Gastrocnemius medialis (tissue), 4 donors: ENCODE measurements at regions not wholly inside any gene's neighbourhood (a gene's known extent, or its start where the extent isn't known, plus 50 kb on each side); places are given as distances from the start of the nearest gene placed in this dataset.

Experiments used
- ATAC-seq, 2 donors: fragments of 150-250 bp; one replicate each; pipeline ENCODE4 v1.9.1; 2016
- DNase-seq, 2 donors: peaks; one replicate each; pipeline ENCODE4 v3.0.0-alpha.2; 2019
- H3K27ac ChIP-seq, 4 donors: fragments of 200-600 bp; sonication (generic); 1 replicate in 1 of 4; 2 replicates in 3 of 4; pipeline ENCODE4 v1.5.1; 2016 to 2018; ENCODE audit warnings: mild to moderate bottlenecking in 2 of 4, moderate library complexity in 1 of 4
- H3K27me3 ChIP-seq, 3 donors: fragments of 200-600 bp; sonication (generic) in 2 of 3; 1 replicate in 1 of 3; 2 replicates in 2 of 3; pipeline versions ENCODE4 v1.5.1 to v1.6.0; 2016 to 2019; ENCODE audit warnings: mild to moderate bottlenecking in 1 of 3, moderate library complexity in 1 of 3
- H3K36me3 ChIP-seq, 2 donors: fragments of 200-600 bp; sonication (generic) in 1 of 2; one replicate each; pipeline ENCODE4 v1.5.1; 2017 to 2018
- H3K4me1 ChIP-seq, 2 donors: fragments of 200-600 bp; sonication (generic) in 1 of 2; one replicate each; pipeline ENCODE4 v1.5.1; 2016 to 2017; ENCODE audit warnings: mild to moderate bottlenecking in 2 of 2
- H3K4me3 ChIP-seq, 4 donors: fragments of 200-600 bp; sonication (generic) in 3 of 4; 1 replicate in 1 of 4; 2 replicates in 3 of 4; pipeline ENCODE4 v1.5.1; 2016 to 2019; ENCODE audit warnings: mild to moderate bottlenecking in 2 of 4
- H3K9me3 ChIP-seq, 3 donors: fragments of 200-600 bp; sonication (generic) in 2 of 3; 1 replicate in 1 of 3; 2 replicates in 2 of 3; pipeline ENCODE4 v1.5.1; 2016 to 2019
- POLR2A ChIP-seq, 2 donors: fragments of 450-650 bp; IDR thresholded peaks; one replicate each; pipeline ENCODE4 v1.6.1; 2017; ENCODE audit warnings: antibody characterized with exemption in 2 of 2, mild to moderate bottlenecking in 2 of 2, moderate library complexity in 2 of 2
- in situ Hi-C, 4 donors: fragments of 200-750 bp; cut with MboI; loops; one replicate each; pipeline versions ENCODE4 v1.15.0 to v1.8.0; 2017; ENCODE audit warnings: low sequenced_read_pairs in 4 of 4
- intact Hi-C: fragments of 100-400 bp; cut with DNase I; formaldehyde crosslinking; loops from one replicate; pipeline ENCODE4 v1.15.1; 2023; ENCODE audit warnings: low total_unique reads
- TF ChIP-seq, protein P1 (sequence below), 5 experiments: fragments of 450-650 bp in 3 of 5; fragments of 200-600 bp in 2 of 5; sonication (generic) in 2 of 5; IDR thresholded peaks in 4 of 5; conservative IDR thresholded peaks in 1 of 5; 1 replicate in 4 of 5; 2 replicates in 1 of 5; pipeline ENCODE4 v1.5.1; 2016 to 2019; ENCODE audit warnings: antibody characterized with exemption in 5 of 5, mild to moderate bottlenecking in 3 of 5, moderate library complexity in 3 of 5

DNA sequence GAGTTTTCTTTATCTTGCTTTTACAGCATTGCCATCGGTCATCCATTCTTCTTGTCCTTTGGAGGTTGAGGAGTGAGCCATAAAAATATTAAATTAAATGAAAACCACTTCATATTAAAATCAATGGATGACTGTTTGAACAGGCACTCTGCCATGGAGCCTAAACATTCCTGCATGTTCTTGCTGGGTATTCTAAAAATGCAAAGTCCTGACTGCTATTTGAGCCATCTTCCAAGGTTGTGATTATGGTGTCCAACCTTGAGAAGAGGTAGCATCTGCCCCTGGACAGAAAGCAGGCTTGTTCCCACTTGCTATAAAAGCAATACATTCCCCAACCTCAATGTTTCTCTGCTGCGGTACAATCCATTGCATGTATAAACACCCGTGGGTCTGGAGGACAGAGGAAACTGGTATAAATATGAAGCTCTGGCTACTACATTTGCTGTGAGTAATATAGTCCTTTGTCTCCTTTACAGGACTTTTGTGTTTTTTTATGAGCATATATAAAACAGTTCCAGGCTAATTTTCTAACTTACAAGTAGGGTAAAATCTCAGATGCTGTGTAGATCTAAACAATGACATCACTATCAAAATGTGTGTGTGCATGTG lies 70.9 kb upstream of the FAT4 start:
- no peaks in the 10 kb centered on the region for H3K27me3 ChIP-seq
- no peak overlapping the region for H3K27ac ChIP-seq
- intact Hi-C loops: loop anchor here (2.0 kb wide), 1 partner anchor 911 kb away; no protein-coding TSS in a partner anchor
- in situ Hi-C loops: loop anchor here in 3 of 4 donors (10.0 to 25.0 kb wide), 2 partner anchors 907 to 909 kb away; no protein-coding TSS in a partner anchor
- H3K36me3 ChIP-seq: no peaks in the 10 kb centered on the region
- no peak overlapping the region for H3K4me3 ChIP-seq
- DNase-seq: no peak
- H3K4me1 ChIP-seq: no peaks in the 10 kb centered on the region
- TF ChIP-seq POLR2A (IDR thresholded peaks at IDR 0.05): no peak
- TF ChIP-seq, protein P1, sequence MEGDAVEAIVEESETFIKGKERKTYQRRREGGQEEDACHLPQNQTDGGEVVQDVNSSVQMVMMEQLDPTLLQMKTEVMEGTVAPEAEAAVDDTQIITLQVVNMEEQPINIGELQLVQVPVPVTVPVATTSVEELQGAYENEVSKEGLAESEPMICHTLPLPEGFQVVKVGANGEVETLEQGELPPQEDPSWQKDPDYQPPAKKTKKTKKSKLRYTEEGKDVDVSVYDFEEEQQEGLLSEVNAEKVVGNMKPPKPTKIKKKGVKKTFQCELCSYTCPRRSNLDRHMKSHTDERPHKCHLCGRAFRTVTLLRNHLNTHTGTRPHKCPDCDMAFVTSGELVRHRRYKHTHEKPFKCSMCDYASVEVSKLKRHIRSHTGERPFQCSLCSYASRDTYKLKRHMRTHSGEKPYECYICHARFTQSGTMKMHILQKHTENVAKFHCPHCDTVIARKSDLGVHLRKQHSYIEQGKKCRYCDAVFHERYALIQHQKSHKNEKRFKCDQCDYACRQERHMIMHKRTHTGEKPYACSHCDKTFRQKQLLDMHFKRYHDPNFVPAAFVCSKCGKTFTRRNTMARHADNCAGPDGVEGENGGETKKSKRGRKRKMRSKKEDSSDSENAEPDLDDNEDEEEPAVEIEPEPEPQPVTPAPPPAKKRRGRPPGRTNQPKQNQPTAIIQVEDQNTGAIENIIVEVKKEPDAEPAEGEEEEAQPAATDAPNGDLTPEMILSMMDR (IDR thresholded peaks at IDR 0.05 in 4 of 5, conservative IDR thresholded peaks at IDR 0.05 in 1 of 5): no peak
- no peaks in the 10 kb centered on the region for H3K9me3 ChIP-seq
- no peak for ATAC-seq

DNA sequence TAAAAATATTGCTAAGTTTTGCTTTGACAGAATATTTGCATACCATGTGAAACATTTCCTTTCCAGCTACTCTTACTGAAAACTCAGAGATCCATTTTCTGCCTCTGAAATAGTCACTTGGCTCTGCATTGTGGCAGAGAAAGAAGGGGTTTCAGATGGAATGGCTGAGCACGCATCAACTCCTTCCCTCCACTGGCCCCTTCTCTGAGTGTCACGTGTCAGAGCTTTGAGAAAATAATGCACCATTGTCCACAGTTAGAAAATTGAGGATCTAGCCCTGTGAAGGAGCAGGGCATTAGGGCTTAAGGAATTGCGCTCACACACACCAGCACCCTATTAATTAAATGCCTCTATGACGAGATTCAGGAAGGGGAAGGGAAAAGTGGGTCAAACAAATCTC lies 78.8 kb upstream of the FAT4 start:
- Histone ChIP-seq H3K36me3 (no peaks in the 10 kb centered on the region), H3K4me3 (no peak overlapping the region), H3K27me3 (no peaks in the 10 kb centered on the region), H3K4me1 (no peaks in the 10 kb centered on the region), H3K9me3 (no peaks in the 10 kb centered on the region), H3K27ac (no peak overlapping the region)
- in situ Hi-C loops (loop anchor here in 2 of 4 donors (25.0 kb wide), 1 partner anchor 899 kb away; no protein-coding TSS in a partner anchor), intact Hi-C loops (no loop called here)
- no peak for ATAC-seq
- DNase-seq: no peak
- TF ChIP-seq, protein P1 (IDR thresholded peaks at IDR 0.05 in 4 of 5, conservative IDR thresholded peaks at IDR 0.05 in 1 of 5): no peak
- TF ChIP-seq POLR2A (IDR thresholded peaks at IDR 0.05): no peak

DNA sequence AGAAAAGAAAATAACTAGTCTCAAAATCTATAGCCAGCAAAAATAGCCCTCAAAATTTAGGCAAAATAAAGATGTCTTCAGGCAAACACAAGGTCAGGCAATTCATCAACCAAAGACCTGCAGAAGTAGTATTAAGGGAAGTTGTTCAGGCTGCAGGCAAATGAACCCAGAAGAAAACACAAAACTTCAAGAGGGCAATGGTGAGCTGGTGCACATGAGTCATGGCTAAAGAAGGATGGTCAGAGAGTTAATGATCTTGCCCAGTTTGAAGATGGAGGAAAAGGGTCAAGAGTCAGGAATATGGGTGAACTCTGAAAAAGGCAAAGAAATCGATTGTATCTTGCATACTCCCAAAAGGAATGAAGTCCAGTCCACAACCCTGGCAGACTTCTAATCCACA lies 83.1 kb upstream of the FAT4 start:
- Histone ChIP-seq H3K4me3 (no peak overlapping the region), H3K27me3 (no peaks in the 10 kb centered on the region), H3K4me1 (no peaks in the 10 kb centered on the region), H3K36me3 (no peaks in the 10 kb centered on the region), H3K27ac (no peak overlapping the region), H3K9me3 (no peaks in the 10 kb centered on the region)
- intact Hi-C loops (no loop called here), in situ Hi-C loops (loop anchor here in 3 of 4 donors (5.0 to 25.0 kb wide), 2 partner anchors 894 to 899 kb away; no protein-coding TSS in a partner anchor)
- DNase-seq (no peak), ATAC-seq (no peak)
- TF ChIP-seq, protein P1 (IDR thresholded peaks at IDR 0.05 in 4 of 5, conservative IDR thresholded peaks at IDR 0.05 in 1 of 5): no peak
- no peak for TF ChIP-seq POLR2A (IDR thresholded peaks at IDR 0.05)

DNA sequence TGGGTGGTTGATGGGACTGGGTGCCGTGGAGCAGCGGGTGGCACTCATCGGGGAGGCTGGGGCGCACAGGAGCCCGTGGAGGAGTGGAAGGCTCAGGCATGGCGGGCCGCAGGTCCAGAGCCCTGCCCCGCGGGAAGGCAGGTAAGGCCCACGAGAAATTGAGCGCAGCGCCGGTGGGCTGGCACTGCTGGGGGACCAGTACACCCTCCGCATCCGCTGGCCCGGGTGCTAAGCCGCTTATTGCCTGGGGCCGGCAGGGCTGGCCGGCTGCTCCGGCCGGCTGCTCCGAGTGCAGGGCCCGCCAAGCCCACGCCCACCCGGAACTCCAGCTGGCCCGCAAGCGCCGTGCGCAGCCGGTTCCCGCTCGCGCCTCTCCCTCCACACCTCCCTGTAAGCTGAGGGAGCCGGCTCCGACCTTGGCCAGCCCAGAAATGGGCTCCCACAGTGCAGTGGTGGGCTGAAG lies 85.1 kb upstream of the FAT4 start:
- Histone ChIP-seq H3K27me3 (no peaks in the 10 kb centered on the region), H3K4me1 (no peaks in the 10 kb centered on the region), H3K27ac (no peak overlapping the region), H3K36me3 (no peaks in the 10 kb centered on the region), H3K9me3 (no peaks in the 10 kb centered on the region), H3K4me3 (no peak overlapping the region)
- in situ Hi-C loops (loop anchor here in 3 of 4 donors (5.0 to 25.0 kb wide), 2 partner anchors 892 to 897 kb away; no protein-coding TSS in a partner anchor), intact Hi-C loops (no loop called here)
- DNase-seq: no peak
- ATAC-seq: no peak
- TF ChIP-seq POLR2A (IDR thresholded peaks at IDR 0.05): no peak
- TF ChIP-seq, protein P1 (IDR thresholded peaks at IDR 0.05 in 4 of 5, conservative IDR thresholded peaks at IDR 0.05 in 1 of 5): no peak
